ENCODE measurements at regions not wholly inside any gene's neighbourhood (a gene's known extent, or its start where the extent isn't known, plus 50 kb on each side); places are given as distances from the start of the nearest gene placed in this dataset.

GRCh38 chr20:61191096-61191495, 61.0 kb upstream of the CDH4 start:
- TF ChIP-seq FOXP2 (optimal IDR thresholded peaks at IDR 0.05; ENCODE audit: borderline replicate concordance, extremely low read depth, extremely low read length, insufficient read depth) (no peak), POLR2AphosphoS5 (IDR thresholded peaks at IDR 0.05; ENCODE audit: low read depth, low read length) (no peak), REST (IDR thresholded peaks at IDR 0.05; ENCODE audit: insufficient read depth in 1 of 2, low read depth in 2 of 2, low read length in 2 of 2) (no peak), SIN3A (IDR thresholded peaks at IDR 0.05; ENCODE audit: borderline replicate concordance, insufficient read depth, low read length) (no peak), TAF1 (IDR thresholded peaks at IDR 0.05; ENCODE audit: borderline replicate concordance, insufficient read depth, low read length) (no peak)

- TF ChIP-seq SIN3A (IDR thresholded peaks at IDR 0.05; ENCODE audit: borderline replicate concordance, insufficient read depth, low read length) (no peak), FOXP2 (optimal IDR thresholded peaks at IDR 0.05; ENCODE audit: borderline replicate concordance, extremely low read depth, extremely low read length, insufficient read depth) (no peak), TAF1 (IDR thresholded peaks at IDR 0.05; ENCODE audit: borderline replicate concordance, insufficient read depth, low read length) (no peak), POLR2AphosphoS5 (IDR thresholded peaks at IDR 0.05; ENCODE audit: low read depth, low read length) (no peak)
Measured at GRCh38 chr20:61192337-61192950, 59.6 kb upstream of the CDH4 start.

- no peak for TF ChIP-seq SIN3A (IDR thresholded peaks at IDR 0.05; ENCODE audit: borderline replicate concordance, insufficient read depth, low read length)
- TF ChIP-seq POLR2AphosphoS5 (IDR thresholded peaks at IDR 0.05; ENCODE audit: low read depth, low read length): no peak
- TF ChIP-seq FOXP2 (optimal IDR thresholded peaks at IDR 0.05; ENCODE audit: borderline replicate concordance, extremely low read depth, extremely low read length, insufficient read depth): no peak
- TF ChIP-seq REST (IDR thresholded peaks at IDR 0.05; ENCODE audit: insufficient read depth in 1 of 2, low read depth in 2 of 2, low read length in 2 of 2): no peak
- TF ChIP-seq TAF1 (IDR thresholded peaks at IDR 0.05; ENCODE audit: borderline replicate concordance, insufficient read depth, low read length): no peak
Measured at GRCh38 chr20:61193164-61193563, 58.9 kb upstream of the CDH4 start.

All from PFSK-1 (cell line).